D721Med (cell line): ENCODE measurements at regions not wholly inside any gene's neighbourhood (a gene's known extent, or its start where the extent isn't known, plus 50 kb on each side); places are given as distances from the start of the nearest gene placed in this dataset.

ENCODE experiments used
- DNase-seq: peaks from one replicate; pipeline ENCODE4 v3.0.0; 2011; ENCODE audit warnings: low spot score; ENCODE audit not compliant: insufficient read length
- FAIRE-seq: peaks from 2 replicates; lab custom pipeline; 2011; peaks lifted over from hg19 to GRCh38; lab: Jason Lieb, UNC
- CTCF ChIP-seq: IDR thresholded peaks from 2 replicates; pipeline ENCODE4 v1.5.1; 2012; ENCODE audit warnings: mild to moderate bottlenecking, control low read depth; ENCODE audit not compliant: insufficient read depth; ENCODE audit errors: missing control alignments

GRCh38 chr10:4385231-4385870 lies 440.7 kb upstream of the AKR1E2 start:
- FAIRE-seq (no peak), DNase-seq (no peak)
- TF ChIP-seq CTCF: no peak

DNA sequence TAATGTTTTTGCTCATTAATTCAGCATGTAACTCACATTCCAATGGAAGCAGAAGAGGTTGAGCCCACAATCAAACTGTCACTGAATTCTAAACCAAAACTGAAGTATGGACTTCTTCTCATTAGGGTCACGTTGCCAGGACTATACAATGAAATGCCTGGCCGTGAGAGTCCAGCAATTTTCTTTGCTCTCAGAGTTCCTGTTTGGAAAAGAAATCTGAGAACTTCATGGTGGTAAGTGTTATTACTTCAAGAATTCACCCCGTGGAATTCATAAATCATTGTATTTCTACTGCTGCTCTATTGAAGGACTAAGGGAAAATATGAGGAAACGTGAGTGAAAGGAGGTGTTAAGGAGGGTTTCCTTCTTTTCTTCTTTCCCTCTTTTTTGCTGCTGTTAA lies 441.8 kb upstream of the AKR1E2 start:
- FAIRE-seq (no peak), DNase-seq (no peak)
- no peak for TF ChIP-seq CTCF

DNA sequence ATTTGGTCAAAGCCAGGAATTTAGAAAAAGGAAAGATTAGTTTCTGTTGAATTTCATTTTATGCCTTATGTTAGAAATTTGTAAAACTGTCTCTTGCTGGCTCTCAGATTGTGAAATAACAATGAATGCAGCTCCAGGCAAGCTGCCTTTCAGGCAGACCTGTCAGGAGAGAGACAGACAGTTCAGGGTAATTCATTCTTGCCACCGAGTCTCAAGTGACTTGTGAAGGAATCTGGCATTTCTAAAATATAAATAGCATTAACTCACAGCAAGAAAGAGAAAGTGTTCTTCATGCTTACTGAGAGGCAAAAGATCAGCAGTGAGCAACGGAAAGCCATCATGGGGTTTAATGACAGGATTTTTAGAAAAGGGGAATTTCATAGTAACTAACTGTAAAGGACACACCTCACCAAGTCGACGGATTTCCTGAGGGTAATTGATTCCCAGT lies 442.3 kb upstream of the AKR1E2 start:
- no peak for FAIRE-seq
- DNase-seq: no peak
- no peak for TF ChIP-seq CTCF

- no peak for TF ChIP-seq CTCF
- no peak for DNase-seq
- no peak for FAIRE-seq
Observed at GRCh38 chr10:4382811-4383210, 443.2 kb upstream of the AKR1E2 start.

- DNase-seq: no peak
- no peak for FAIRE-seq
- no peak for TF ChIP-seq CTCF
Observed at GRCh38 chr10:4373612-4374011, 452.4 kb upstream of the AKR1E2 start.

DNA sequence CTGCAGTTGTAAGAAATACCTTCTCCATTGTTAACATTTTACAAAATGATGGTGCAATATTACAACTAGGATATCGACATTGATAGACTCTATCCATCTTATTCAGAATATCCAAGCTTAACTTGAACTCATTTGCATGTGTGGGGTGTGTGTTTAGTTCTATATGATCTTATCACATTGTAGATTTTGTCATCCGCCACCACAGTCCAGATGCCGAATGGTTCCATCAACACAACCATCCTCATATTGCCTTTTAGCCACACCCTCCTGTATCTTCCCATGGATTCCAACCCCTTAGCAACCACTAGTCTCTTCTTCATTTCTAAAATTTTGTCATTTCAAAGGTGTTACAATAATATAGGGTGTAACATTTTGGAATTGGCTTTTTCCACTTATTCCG lies 452.9 kb upstream of the AKR1E2 start:
- FAIRE-seq: no peak
- TF ChIP-seq CTCF: no peak
- DNase-seq: no peak

- no peak for FAIRE-seq
- DNase-seq: no peak
- TF ChIP-seq CTCF: no peak
Observed at GRCh38 chr10:4372601-4373000, 453.4 kb upstream of the AKR1E2 start.
